Ascending aorta (tissue), 2 donors: ENCODE measurements at regions not wholly inside any gene's neighbourhood (a gene's known extent, or its start where the extent isn't known, plus 50 kb on each side); places are given as distances from the start of the nearest gene placed in this dataset.
"Not testable (repeated sequence)": the region's sequence is repeated elsewhere in the genome, so short reads cannot be mapped to it uniquely, and the experiment has no call there.

Source experiments
- DNase-seq, 2 donors: peaks; one replicate each; pipeline ENCODE4 v3.0.0-alpha.2; 2019; ENCODE audit warnings: low spot score in 2 of 2
- H3K27ac ChIP-seq, 2 donors: fragments of 200-600 bp; sonication (generic); one replicate each; pipeline ENCODE4 v1.5.1; 2016 to 2017; ENCODE audit warnings: mild to moderate bottlenecking in 1 of 2
- H3K27me3 ChIP-seq: fragments of 200-600 bp; sonication (generic); one replicate; pipeline ENCODE4 v1.5.1; 2017
- H3K36me3 ChIP-seq, 2 donors: fragments of 200-600 bp; sonication (generic); one replicate each; pipeline ENCODE4 v1.5.1; 2016
- H3K4me1 ChIP-seq, 2 donors: fragments of 200-600 bp; sonication (generic); one replicate each; pipeline ENCODE4 v1.5.1; 2016 to 2017; ENCODE audit warnings: mild to moderate bottlenecking in 1 of 2
- H3K4me3 ChIP-seq, 2 donors: fragments of 200-600 bp; sonication (generic); one replicate each; pipeline ENCODE4 v1.5.1; 2016 to 2017; ENCODE audit warnings: mild to moderate bottlenecking in 1 of 2
- H3K9me3 ChIP-seq, 2 donors: fragments of 200-600 bp; sonication (generic); one replicate each; pipeline ENCODE4 v1.5.1; 2016
- intact Hi-C: fragments of 100-400 bp; cut with DNase I; formaldehyde crosslinking; loops from one replicate; pipeline ENCODE4 v1.15.1; 2023
- TF ChIP-seq, protein P1 (sequence below), 3 experiments: fragments of 200-600 bp in 2 of 3; fragments of 450-650 bp in 1 of 3; sonication (generic) in 2 of 3; IDR thresholded peaks; one replicate each; pipeline ENCODE4 v1.5.1; 2016 to 2019; ENCODE audit warnings: antibody characterized with exemption in 3 of 3, mild to moderate bottlenecking in 1 of 3, moderate library complexity in 1 of 3

GRCh38 chr5:38692781-38693527 is 136.5 kb upstream of the LIFR start:
- TF ChIP-seq, protein P1, sequence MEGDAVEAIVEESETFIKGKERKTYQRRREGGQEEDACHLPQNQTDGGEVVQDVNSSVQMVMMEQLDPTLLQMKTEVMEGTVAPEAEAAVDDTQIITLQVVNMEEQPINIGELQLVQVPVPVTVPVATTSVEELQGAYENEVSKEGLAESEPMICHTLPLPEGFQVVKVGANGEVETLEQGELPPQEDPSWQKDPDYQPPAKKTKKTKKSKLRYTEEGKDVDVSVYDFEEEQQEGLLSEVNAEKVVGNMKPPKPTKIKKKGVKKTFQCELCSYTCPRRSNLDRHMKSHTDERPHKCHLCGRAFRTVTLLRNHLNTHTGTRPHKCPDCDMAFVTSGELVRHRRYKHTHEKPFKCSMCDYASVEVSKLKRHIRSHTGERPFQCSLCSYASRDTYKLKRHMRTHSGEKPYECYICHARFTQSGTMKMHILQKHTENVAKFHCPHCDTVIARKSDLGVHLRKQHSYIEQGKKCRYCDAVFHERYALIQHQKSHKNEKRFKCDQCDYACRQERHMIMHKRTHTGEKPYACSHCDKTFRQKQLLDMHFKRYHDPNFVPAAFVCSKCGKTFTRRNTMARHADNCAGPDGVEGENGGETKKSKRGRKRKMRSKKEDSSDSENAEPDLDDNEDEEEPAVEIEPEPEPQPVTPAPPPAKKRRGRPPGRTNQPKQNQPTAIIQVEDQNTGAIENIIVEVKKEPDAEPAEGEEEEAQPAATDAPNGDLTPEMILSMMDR (IDR thresholded peaks at IDR 0.05) = no peak
- Histone ChIP-seq H3K4me1 (no peaks in the 10 kb centered on the region), H3K9me3 (no peaks in the 10 kb centered on the region)

GRCh38 chr5:38695021-38695958 is 138.8 kb upstream of the LIFR start:
- H3K27ac ChIP-seq = no peak overlapping the region
- intact Hi-C loops = no loop called here

More at GRCh38 chr5:38692781-38693527, 136.5 kb upstream of the LIFR start:
- intact Hi-C loops = no loop called here
- Histone ChIP-seq H3K27me3 (no peaks in the 10 kb centered on the region), H3K4me3 (no peak overlapping the region), H3K36me3 (no peaks in the 10 kb centered on the region), H3K27ac (no peak overlapping the region)
- no peak for DNase-seq

DNA sequence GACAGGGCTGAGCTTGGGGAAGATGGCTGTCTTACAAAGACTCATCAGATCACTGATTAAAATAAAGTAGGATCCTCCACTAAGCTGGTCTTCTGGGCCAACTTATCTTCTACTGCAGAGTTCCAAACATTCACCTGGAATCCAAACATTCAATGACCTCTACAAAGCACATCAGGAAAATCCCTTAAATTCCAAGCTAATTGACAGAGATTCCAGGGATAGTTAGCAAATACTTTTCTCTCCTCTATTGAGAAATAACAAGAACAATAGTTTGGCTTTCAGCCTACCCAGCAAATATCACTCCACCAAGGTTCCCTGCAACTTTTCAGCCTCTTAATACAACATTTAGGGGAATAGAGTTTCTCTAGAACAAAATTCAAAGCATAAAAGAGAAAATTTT is 140.6 kb upstream of the LIFR start:
- Histone ChIP-seq H3K27ac (no peak overlapping the region), H3K4me1 (no peaks in the 10 kb centered on the region), H3K27me3 (no peaks in the 10 kb centered on the region), H3K4me3 (no peak overlapping the region), H3K9me3 (no peaks in the 10 kb centered on the region), H3K36me3 (no peaks in the 10 kb centered on the region)
- intact Hi-C loops = no loop called here
- no peak for DNase-seq
- TF ChIP-seq, protein P1 (IDR thresholded peaks at IDR 0.05) = no peak

More at GRCh38 chr5:38695021-38695958, 138.8 kb upstream of the LIFR start:
- Histone ChIP-seq H3K9me3 (no peaks in the 10 kb centered on the region), H3K4me3 (no peak overlapping the region), H3K36me3 (no peaks in the 10 kb centered on the region), H3K27me3 (no peaks in the 10 kb centered on the region), H3K4me1 (no peaks in the 10 kb centered on the region)
- TF ChIP-seq, protein P1 (IDR thresholded peaks at IDR 0.05) = no peak
- no peak for DNase-seq

DNA sequence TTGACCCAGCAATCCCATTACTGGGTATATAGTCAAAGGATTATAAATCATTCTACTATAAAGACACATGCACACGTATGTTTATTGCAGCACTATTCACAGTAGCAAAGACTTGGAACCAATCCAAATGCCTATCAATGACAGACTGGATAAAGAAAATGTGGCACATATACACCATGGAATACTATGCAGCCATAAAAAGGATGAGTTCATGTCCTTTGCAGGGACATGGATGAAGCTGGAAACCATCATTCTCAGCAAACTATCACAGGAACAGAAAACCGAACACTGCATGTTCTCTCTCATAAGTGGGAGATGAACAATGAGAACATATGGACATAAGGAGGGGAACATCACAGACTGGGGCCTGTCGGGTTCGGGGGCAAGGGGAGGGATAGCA is 140.3 kb upstream of the OSMR start:
- DNase-seq, H3K36me3 ChIP-seq, H3K4me1 ChIP-seq, H3K27ac ChIP-seq, H3K9me3 ChIP-seq, H3K4me3 ChIP-seq, intact Hi-C loops, H3K27me3 ChIP-seq: not testable (repeated sequence)

DNA sequence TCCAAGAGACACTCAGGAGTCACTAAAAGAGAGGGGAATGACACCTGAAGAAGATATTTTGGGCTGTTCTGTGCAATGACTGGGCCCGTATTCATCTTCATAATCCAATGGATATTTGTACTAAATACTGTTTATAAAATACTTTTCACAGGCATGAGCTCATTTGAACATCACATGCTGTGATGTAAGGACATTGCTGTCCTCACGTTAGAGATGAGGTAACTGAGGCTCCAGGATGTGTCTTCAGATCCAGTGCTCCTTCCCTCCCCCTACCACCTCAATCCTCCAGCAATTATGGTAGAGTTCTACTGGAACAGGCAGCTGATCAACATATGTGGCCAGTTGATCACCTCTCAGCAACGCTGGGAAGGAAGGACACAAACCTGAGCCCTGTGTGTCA is 139.4 kb upstream of the OSMR start:
- Histone ChIP-seq H3K4me3 (no peak overlapping the region), H3K4me1 (no peaks in the 10 kb centered on the region), H3K27ac (no peak overlapping the region), H3K9me3 (no peaks in the 10 kb centered on the region), H3K36me3 (no peaks in the 10 kb centered on the region), H3K27me3 (no peaks in the 10 kb centered on the region)
- intact Hi-C loops = no loop called here
- DNase-seq = no peak
- TF ChIP-seq, protein P1 (IDR thresholded peaks at IDR 0.05) = no peak
